Tibial artery (tissue), 4 donors: ENCODE measurements at regions not wholly inside any gene's neighbourhood (a gene's known extent, or its start where the extent isn't known, plus 50 kb on each side); places are given as distances from the start of the nearest gene placed in this dataset.
"Not testable (repeated sequence)": the region's sequence is repeated elsewhere in the genome, so short reads cannot be mapped to it uniquely, and the experiment has no call there.

Experiments used
- DNase-seq, 2 donors: peaks; one replicate each; pipeline ENCODE4 v3.0.0-alpha.2; 2019
- H3K27ac ChIP-seq, 2 donors: fragments of 200-600 bp; sonication (generic) in 1 of 2; 1 replicate in 1 of 2; 2 replicates in 1 of 2; pipeline ENCODE4 v1.5.1; 2018 to 2019; ENCODE audit warnings: mild to moderate bottlenecking in 1 of 2
- H3K27me3 ChIP-seq, 2 donors: fragments of 200-600 bp; sonication (generic) in 1 of 2; one replicate each; pipeline versions ENCODE4 v1.5.1 to v1.6.0; 2016 to 2019
- H3K36me3 ChIP-seq, 3 donors: fragments of 200-600 bp; sonication (generic) in 2 of 3; one replicate each; pipeline ENCODE4 v1.5.1; 2016 to 2019; ENCODE audit warnings: mild to moderate bottlenecking in 2 of 3
- H3K4me1 ChIP-seq, 4 donors: fragments of 200-600 bp; sonication (generic) in 2 of 4; 1 replicate in 3 of 4; 2 replicates in 1 of 4; pipeline ENCODE4 v1.5.1; 2016 to 2019
- H3K4me3 ChIP-seq, 2 donors: fragments of 200-600 bp; sonication (generic) in 1 of 2; 1 replicate in 1 of 2; 2 replicates in 1 of 2; pipeline ENCODE4 v1.5.1; 2018 to 2019; ENCODE audit warnings: mild to moderate bottlenecking in 2 of 2
- H3K9me3 ChIP-seq, 3 donors: fragments of 200-600 bp; sonication (generic) in 1 of 3; one replicate each; pipeline ENCODE4 v1.5.1; 2016 to 2019
- intact Hi-C: fragments of 100-400 bp; cut with DNase I; formaldehyde crosslinking; loops from one replicate; pipeline ENCODE4 v1.15.0; 2023; ENCODE audit warnings: low total_unique reads
- TF ChIP-seq, protein P1 (sequence below), 2 experiments: fragments of 200-600 bp in 1 of 2; fragments of 450-650 bp in 1 of 2; IDR thresholded peaks; one replicate each; pipeline ENCODE4 v1.5.1; 2017 to 2019; ENCODE audit warnings: antibody characterized with exemption in 2 of 2, mild to moderate bottlenecking in 1 of 2, moderate library complexity in 1 of 2

DNA sequence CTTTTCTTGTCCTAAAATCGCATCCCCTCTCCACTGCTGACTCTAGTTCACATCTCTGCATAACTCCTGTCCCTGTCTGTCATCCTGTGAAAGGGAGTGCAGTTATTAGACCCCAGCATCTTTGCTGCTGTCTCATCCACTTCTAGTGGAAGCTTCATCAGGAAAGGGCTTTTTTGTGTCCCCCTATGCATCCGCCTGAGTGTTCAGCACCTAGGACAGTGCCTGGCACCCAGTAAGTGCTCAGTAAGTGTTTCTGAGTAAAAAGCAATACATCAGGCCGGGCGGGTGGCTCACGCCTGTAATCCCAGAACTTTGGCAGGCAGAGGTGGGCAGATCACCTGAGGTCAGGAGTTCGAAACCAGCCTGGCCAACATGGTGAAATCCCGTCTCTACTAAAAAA, 211.8 kb upstream of the FOXK1 start:
- intact Hi-C loops, result no loop called here
- DNase-seq, result no peak
- H3K4me1 ChIP-seq, result peaks cover 0 to 11% (median 10%) of the 10 kb centered on the region in 4 donors
- TF ChIP-seq, protein P1, sequence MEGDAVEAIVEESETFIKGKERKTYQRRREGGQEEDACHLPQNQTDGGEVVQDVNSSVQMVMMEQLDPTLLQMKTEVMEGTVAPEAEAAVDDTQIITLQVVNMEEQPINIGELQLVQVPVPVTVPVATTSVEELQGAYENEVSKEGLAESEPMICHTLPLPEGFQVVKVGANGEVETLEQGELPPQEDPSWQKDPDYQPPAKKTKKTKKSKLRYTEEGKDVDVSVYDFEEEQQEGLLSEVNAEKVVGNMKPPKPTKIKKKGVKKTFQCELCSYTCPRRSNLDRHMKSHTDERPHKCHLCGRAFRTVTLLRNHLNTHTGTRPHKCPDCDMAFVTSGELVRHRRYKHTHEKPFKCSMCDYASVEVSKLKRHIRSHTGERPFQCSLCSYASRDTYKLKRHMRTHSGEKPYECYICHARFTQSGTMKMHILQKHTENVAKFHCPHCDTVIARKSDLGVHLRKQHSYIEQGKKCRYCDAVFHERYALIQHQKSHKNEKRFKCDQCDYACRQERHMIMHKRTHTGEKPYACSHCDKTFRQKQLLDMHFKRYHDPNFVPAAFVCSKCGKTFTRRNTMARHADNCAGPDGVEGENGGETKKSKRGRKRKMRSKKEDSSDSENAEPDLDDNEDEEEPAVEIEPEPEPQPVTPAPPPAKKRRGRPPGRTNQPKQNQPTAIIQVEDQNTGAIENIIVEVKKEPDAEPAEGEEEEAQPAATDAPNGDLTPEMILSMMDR (IDR thresholded peaks at IDR 0.05), result no peak
- H3K27ac ChIP-seq, result no peak overlapping the region
- H3K27me3 ChIP-seq, result no peaks in the 10 kb centered on the region
- H3K36me3 ChIP-seq, result no peaks in the 10 kb centered on the region
- no peak overlapping the region for H3K4me3 ChIP-seq
- no peaks in the 10 kb centered on the region for H3K9me3 ChIP-seq

GRCh38 chr7:4472728-4473127, 209.4 kb upstream of the FOXK1 start:
- intact Hi-C loops, result no loop called here
- H3K9me3 ChIP-seq, result no peaks in the 10 kb centered on the region
- no peaks in the 10 kb centered on the region for H3K27me3 ChIP-seq
- H3K36me3 ChIP-seq, result no peaks in the 10 kb centered on the region
- H3K4me3 ChIP-seq, result no peak overlapping the region
- no peak overlapping the region for H3K27ac ChIP-seq
- DNase-seq, result no peak
- TF ChIP-seq, protein P1 (IDR thresholded peaks at IDR 0.05), result no peak
- H3K4me1 ChIP-seq, result peaks cover 0 to 11% (median 10%) of the 10 kb centered on the region in 4 donors

DNA sequence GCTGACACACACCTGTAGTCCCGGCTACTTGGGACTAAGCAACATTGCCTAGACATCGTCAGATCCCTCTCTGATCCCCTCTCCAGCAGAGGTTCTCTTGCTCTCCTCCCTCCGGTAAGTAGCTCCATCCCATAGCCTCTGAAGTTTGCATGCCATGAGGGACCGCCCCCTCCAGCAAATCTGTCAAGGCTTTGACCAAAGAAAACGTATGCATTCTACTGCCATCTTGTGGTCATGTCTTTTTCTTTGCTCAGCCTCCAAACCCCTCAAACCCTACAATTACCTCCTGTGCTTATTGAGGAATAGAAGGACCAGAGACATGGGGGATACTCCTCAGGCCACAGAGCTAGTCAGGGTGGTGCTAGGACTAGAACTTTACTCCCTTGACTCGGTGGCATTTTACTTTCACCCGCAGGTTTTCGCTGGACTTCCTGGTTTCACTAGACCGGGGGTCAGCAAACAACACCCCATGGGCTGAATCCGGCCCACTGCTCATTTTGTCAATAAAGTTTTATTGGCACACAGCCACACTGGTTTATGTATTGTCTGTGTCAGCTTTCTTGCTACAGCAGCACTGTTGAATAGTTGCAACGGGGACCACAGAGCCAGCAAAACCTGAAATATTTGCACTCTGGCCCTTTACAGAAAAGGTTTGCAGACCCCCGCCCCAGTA, 202.6 kb upstream of the FOXK1 start:
- H3K36me3 ChIP-seq, result no peaks in the 10 kb centered on the region
- DNase-seq, result no peak
- intact Hi-C loops, result no loop called here
- H3K27me3 ChIP-seq, result no peaks in the 10 kb centered on the region
- H3K4me3 ChIP-seq, result no peak overlapping the region
- TF ChIP-seq, protein P1 (IDR thresholded peaks at IDR 0.05), result peak in 1 of 2 experiments; percentile 20
- H3K9me3 ChIP-seq, result peaks cover 0 to 15% (median 0%) of the 10 kb centered on the region in 3 donors
- H3K27ac ChIP-seq, result no peak overlapping the region
- no peaks in the 10 kb centered on the region for H3K4me1 ChIP-seq

GRCh38 chr7:4480131-4480530, 202.0 kb upstream of the FOXK1 start:
- intact Hi-C loops, H3K36me3 ChIP-seq, H3K27ac ChIP-seq, H3K4me3 ChIP-seq, H3K27me3 ChIP-seq, DNase-seq, H3K4me1 ChIP-seq: not testable (repeated sequence)
- H3K9me3 ChIP-seq, result peaks cover 0 to 15% (median 0%) of the 10 kb centered on the region in 3 donors

DNA sequence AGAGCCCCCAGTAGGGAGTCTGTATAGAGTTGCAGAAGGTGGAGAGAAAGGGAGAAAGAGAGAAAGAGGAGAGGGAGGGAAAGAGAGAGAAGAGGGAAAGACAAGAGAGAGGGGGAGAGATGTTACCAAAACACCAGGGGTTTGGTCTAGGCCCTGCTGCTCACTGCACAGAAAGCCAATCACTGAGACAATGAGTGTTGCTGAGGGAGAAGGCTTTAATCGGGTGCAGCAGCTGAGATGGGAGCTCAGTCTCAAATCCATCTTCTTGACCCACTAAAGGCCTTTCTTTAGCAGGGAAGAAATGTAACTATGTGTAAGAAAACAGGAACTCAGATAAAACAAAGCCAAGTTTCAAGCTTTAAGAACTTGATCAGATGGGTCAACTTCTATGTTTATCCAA, 198.2 kb upstream of the FOXK1 start:
- Histone ChIP-seq H3K4me1 (no peaks in the 10 kb centered on the region), H3K9me3 (peaks cover 0 to 15% (median 0%) of the 10 kb centered on the region in 3 donors), H3K27ac (no peak overlapping the region), H3K27me3 (no peaks in the 10 kb centered on the region), H3K4me3 (no peak overlapping the region), H3K36me3 (no peaks in the 10 kb centered on the region)
- TF ChIP-seq, protein P1 (IDR thresholded peaks at IDR 0.05), result no peak
- intact Hi-C loops, result no loop called here
- DNase-seq, result no peak

GRCh38 chr7:4484545-4484944, 197.6 kb upstream of the FOXK1 start:
- TF ChIP-seq, protein P1 (IDR thresholded peaks at IDR 0.05), result no peak
- Histone ChIP-seq H3K4me3 (no peak overlapping the region), H3K9me3 (peaks cover 0 to 15% (median 0%) of the 10 kb centered on the region in 3 donors), H3K36me3 (no peaks in the 10 kb centered on the region), H3K27me3 (no peaks in the 10 kb centered on the region), H3K27ac (no peak overlapping the region), H3K4me1 (no peaks in the 10 kb centered on the region)
- DNase-seq, result no peak
- intact Hi-C loops, result no loop called here
